ENCODE measurements at regions not wholly inside any gene's neighbourhood (a gene's known extent, or its start where the extent isn't known, plus 50 kb on each side); places are given as distances from the start of the nearest gene placed in this dataset.

DNA sequence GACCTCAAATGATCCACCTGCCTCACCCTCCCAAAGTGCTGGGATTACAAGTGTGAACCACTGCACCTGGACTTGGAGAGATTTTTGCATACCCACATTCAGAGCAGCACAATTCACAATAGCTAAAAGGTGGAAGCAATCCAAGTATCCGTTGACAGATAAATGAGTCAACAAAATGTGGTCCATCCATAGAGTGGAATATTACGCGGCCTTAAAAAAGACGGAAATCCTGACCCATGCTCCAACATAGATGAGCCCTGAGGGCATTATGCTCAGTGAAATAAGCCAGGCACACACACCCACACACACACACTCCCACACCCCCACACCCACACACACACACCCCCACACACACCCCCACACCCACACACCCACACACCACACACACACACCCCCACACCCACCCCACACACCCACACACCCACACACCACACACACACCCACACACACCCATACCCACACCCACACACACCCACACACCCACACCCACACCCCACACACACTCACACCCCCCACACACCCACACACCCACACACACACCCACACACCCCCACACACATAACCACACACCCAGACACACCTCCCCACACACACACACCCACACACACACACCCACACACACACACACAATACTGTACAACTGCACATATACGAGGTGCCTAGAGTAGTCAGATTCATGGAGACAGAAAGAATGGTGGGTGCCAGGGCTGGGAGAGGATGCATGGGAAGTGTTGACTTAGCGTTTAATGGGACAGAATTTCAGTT lies 124.7 kb downstream of the FOXL1 start:
- DNase-seq (ENCODE audit: low read depth, low spot score) = no peak
- WGBS (ENCODE audit: insufficient coverage, insufficient read length) = no CpG with 5 or more reads among the region's 6 CpGs

DNA sequence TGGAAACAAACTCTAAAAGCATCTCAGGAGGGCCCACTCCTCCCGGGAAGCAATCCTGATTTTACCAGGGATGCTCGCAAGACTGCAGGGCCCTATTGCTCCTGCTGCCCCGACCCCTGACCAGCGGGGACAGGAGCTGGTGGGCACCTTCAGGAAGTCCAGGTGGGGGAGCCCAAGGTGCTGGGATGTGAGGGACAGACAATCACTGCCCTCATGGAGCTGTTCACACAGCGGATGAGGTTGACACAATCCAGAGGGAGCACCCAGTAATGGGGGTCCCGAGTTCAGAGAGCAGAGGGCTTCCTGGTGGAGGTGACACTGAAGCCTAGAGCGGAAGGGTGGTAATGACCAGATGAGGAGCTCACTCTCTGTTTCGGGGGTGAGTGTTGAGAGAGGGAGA lies 126.2 kb downstream of the FOXL1 start:
- WGBS (ENCODE audit: insufficient coverage, insufficient read length) = no CpG with 5 or more reads among the region's 8 CpGs
- H3K27me3 ChIP-seq (ENCODE audit: control insufficient read depth, insufficient read depth, low read length) = no peaks in the 10 kb centered on the region
- H3K4me1 ChIP-seq (ENCODE audit: control insufficient read depth, insufficient read depth, low read length) = no peaks in the 10 kb centered on the region

More for the DNA sequence above, 124.7 kb downstream of the FOXL1 start:
- Histone ChIP-seq H3K36me3 (ENCODE audit: control insufficient read depth, insufficient read depth, low read length) (no peaks in the 10 kb centered on the region; the same call in 1 of the 2 replicates), H3K27ac (ENCODE audit: low read length) (no peak overlapping the region), H3K27me3 (ENCODE audit: control insufficient read depth, insufficient read depth, low read length) (no peaks in the 10 kb centered on the region), H3K4me1 (ENCODE audit: control insufficient read depth, insufficient read depth, low read length) (no peaks in the 10 kb centered on the region; the same call in 1 of the 2 replicates), H3K9me3 (ENCODE audit: control insufficient read depth, insufficient read depth, low read length) (no peaks in the 10 kb centered on the region), H3K4me3 (ENCODE audit: low read length) (no peak overlapping the region)

DNA sequence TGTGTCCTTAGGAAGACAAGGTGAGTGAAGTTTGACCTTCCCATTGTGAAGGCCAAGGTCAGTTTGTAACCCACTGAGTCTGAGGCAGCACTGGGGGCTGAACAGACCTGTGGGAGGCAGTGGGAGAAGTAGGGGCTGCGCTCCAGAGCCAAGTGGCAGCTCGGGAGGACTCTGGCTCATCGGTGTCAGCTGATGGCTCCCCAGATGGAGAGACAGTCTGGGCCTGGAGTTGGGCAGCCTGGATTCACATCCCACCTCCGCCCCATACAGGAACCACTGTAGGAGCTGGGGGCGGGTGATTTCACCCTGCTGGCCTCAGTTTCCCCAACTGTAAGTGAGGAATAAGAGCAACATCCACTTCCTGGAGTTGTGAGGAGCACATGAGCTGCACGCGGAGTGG lies 128.4 kb downstream of the FOXL1 start:
- H3K36me3 ChIP-seq (ENCODE audit: control insufficient read depth, insufficient read depth, low read length) = no peaks in the 10 kb centered on the region
- H3K27me3 ChIP-seq (ENCODE audit: control insufficient read depth, insufficient read depth, low read length) = no peaks in the 10 kb centered on the region
- no CpG with 5 or more reads among the region's 7 CpGs for WGBS (ENCODE audit: insufficient coverage, insufficient read length)

More for the DNA sequence above, 126.2 kb downstream of the FOXL1 start:
- DNase-seq (ENCODE audit: low read depth, low spot score) = no peak
- H3K4me3 ChIP-seq (ENCODE audit: low read length) = no peak overlapping the region
- H3K36me3 ChIP-seq (ENCODE audit: control insufficient read depth, insufficient read depth, low read length) = no peaks in the 10 kb centered on the region; the same call in 1 of the 2 replicates
- H3K9me3 ChIP-seq (ENCODE audit: control insufficient read depth, insufficient read depth, low read length) = no peaks in the 10 kb centered on the region
- H3K27ac ChIP-seq (ENCODE audit: low read length) = no peak overlapping the region

DNA sequence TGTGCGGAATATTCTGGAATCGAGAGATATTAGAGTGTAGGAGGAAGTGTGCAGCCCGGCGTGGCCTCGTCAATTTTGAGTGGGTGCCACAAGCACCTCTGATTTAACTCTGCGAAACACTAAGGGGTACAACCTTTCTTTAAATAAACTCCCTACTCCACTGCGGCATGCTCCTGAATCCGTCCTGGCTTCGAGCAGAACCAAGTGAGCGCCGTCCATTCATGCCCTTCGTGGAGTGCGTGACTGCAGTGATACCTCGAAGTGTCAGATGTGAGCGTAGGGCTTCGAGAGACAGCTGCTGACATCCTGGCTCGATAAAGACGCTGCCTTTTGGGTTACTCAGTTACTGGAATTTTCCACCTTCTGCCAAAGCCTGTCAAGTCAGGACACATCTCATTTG lies 128.8 kb downstream of the FOXL1 start:
- no peak overlapping the region for H3K27ac ChIP-seq (ENCODE audit: low read length)
- H3K4me1 ChIP-seq (ENCODE audit: control insufficient read depth, insufficient read depth, low read length) = no peaks in the 10 kb centered on the region
- H3K9me3 ChIP-seq (ENCODE audit: control insufficient read depth, insufficient read depth, low read length) = no peaks in the 10 kb centered on the region
- no peaks in the 10 kb centered on the region for H3K36me3 ChIP-seq (ENCODE audit: control insufficient read depth, insufficient read depth, low read length)
- no peak for DNase-seq (ENCODE audit: low read depth, low spot score)
- H3K27me3 ChIP-seq (ENCODE audit: control insufficient read depth, insufficient read depth, low read length) = no peaks in the 10 kb centered on the region
- no peak overlapping the region for H3K4me3 ChIP-seq (ENCODE audit: low read length)
- WGBS (ENCODE audit: insufficient coverage, insufficient read length) = no CpG with 5 or more reads among the region's 18 CpGs

More for the DNA sequence above, 128.4 kb downstream of the FOXL1 start:
- Histone ChIP-seq H3K4me1 (ENCODE audit: control insufficient read depth, insufficient read depth, low read length) (no peaks in the 10 kb centered on the region), H3K4me3 (ENCODE audit: low read length) (no peak overlapping the region), H3K9me3 (ENCODE audit: control insufficient read depth, insufficient read depth, low read length) (no peaks in the 10 kb centered on the region), H3K27ac (ENCODE audit: low read length) (no peak overlapping the region)
- DNase-seq (ENCODE audit: low read depth, low spot score) = no peak

DNA sequence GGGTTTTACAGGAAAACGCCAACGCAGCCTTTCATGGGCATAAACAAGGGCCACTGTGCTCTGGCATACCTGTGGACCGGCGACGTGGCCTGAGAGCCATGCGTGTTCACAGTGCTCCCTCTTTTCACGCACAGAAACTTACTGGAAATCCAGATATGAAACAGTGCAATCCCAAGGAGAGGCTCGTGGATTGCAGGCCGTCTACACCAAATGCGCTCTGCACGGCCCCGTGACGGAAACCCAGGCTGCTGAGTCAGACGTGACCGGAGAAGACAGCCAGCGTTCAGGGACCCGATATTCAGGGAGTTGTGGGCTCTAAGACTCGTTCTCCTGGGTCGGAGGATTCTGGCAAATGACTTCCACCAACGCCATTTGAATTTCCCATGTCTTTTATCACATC lies 129.2 kb downstream of the FOXL1 start:
- Histone ChIP-seq H3K9me3 (ENCODE audit: control insufficient read depth, insufficient read depth, low read length) (no peaks in the 10 kb centered on the region), H3K27ac (ENCODE audit: low read length) (no peak overlapping the region), H3K36me3 (ENCODE audit: control insufficient read depth, insufficient read depth, low read length) (no peaks in the 10 kb centered on the region), H3K27me3 (ENCODE audit: control insufficient read depth, insufficient read depth, low read length) (no peaks in the 10 kb centered on the region), H3K4me1 (ENCODE audit: control insufficient read depth, insufficient read depth, low read length) (no peaks in the 10 kb centered on the region), H3K4me3 (ENCODE audit: low read length) (no peak overlapping the region)
- DNase-seq (ENCODE audit: low read depth, low spot score) = no peak
- WGBS (ENCODE audit: insufficient coverage, insufficient read length) = no CpG with 5 or more reads among the region's 20 CpGs

DNA sequence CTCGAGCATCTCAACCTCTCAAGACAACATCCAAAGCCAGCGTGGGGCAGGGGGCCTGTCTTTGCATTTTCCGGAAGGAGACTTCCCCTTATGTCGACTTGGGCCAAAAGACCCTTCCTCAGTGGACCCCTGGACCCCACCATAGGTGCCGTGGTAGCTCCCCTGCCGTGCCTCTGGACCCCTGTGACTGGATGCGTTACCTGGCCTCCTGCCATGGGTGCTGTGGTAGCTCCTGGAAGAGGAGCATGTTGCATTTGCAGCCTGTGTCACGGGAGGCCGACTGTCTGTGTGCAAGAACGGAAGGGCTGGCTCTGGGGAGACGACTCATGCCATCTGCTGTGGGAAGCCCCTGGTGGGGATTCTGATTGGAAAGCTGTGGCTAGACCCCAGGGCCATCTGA lies 130.1 kb downstream of the FOXL1 start:
- no peak for DNase-seq (ENCODE audit: low read depth, low spot score)
- no peaks in the 10 kb centered on the region for H3K9me3 ChIP-seq (ENCODE audit: control insufficient read depth, insufficient read depth, low read length)
- H3K4me1 ChIP-seq (ENCODE audit: control insufficient read depth, insufficient read depth, low read length) = no peaks in the 10 kb centered on the region
- no peak overlapping the region for H3K4me3 ChIP-seq (ENCODE audit: low read length)
- WGBS (ENCODE audit: insufficient coverage, insufficient read length) = no CpG with 5 or more reads among the region's 11 CpGs
- no peaks in the 10 kb centered on the region for H3K27me3 ChIP-seq (ENCODE audit: control insufficient read depth, insufficient read depth, low read length)
- H3K36me3 ChIP-seq (ENCODE audit: control insufficient read depth, insufficient read depth, low read length) = no peaks in the 10 kb centered on the region
- no peak overlapping the region for H3K27ac ChIP-seq (ENCODE audit: low read length)

DNA sequence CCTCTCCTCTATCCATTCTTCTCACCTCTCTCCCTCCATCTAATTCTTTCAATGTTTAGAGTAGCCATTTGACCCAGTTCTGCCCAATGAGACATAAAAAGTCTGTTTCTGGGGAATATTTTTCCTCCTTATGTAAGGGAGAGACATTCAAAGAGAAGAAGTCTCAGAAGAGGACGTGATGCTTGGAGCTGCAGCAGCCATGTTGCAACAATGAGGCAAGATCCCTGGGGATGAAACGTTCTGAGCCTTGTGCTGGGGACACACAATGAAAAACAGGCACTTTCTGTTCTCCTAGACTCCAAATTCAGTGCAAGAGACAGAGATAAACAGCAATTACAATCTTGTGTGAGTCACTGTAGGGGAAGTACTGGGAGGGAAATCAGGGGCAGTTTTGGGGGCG lies 130.8 kb downstream of the FOXL1 start:
- DNase-seq (ENCODE audit: low read depth, low spot score) = no peak
- WGBS (ENCODE audit: insufficient coverage, insufficient read length) = no CpG with 5 or more reads among the region's 3 CpGs
- no peaks in the 10 kb centered on the region for H3K9me3 ChIP-seq (ENCODE audit: control insufficient read depth, insufficient read depth, low read length)
- H3K27me3 ChIP-seq (ENCODE audit: control insufficient read depth, insufficient read depth, low read length) = no peaks in the 10 kb centered on the region
- H3K4me3 ChIP-seq (ENCODE audit: low read length) = no peak overlapping the region
- no peak overlapping the region for H3K27ac ChIP-seq (ENCODE audit: low read length)
- no peaks in the 10 kb centered on the region for H3K4me1 ChIP-seq (ENCODE audit: control insufficient read depth, insufficient read depth, low read length)
- no peaks in the 10 kb centered on the region for H3K36me3 ChIP-seq (ENCODE audit: control insufficient read depth, insufficient read depth, low read length)

DNA sequence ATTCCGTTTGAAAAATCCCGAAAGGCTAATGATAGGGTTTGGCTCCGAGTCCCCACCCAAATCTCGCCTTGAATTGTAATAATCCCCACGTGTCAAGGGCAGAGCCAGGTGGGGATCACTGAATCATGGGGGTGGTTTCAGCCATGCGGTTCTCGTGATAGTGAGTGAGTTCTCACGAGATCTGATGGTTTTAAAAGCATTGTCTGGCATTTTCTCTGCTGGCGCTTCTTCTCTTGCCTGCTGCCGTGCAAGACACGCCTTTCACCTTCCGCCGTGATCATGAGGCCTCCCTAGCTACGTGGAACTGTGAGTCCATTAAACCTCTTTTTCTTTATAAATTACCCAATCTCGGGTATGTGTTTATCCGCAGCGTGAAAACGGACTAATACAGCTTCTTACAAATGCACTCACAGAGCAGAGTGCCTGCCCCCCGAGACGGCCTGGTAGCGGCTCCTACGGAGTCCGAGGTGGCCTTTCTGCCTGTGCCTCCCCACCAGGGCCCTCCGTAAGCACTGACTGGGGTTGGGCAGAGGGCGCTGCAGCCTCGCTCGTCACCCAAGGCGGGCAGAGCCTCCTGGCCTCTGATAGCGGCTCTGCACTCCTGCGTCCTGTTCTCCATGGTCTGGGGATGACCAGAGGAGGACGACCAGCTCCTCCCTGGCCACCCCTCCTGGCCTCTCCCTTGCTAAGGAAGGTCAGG lies 131.7 kb downstream of the FOXL1 start:
- no peak for DNase-seq (ENCODE audit: low read depth, low spot score)
- H3K27ac ChIP-seq (ENCODE audit: low read length) = no peak overlapping the region
- H3K27me3 ChIP-seq (ENCODE audit: control insufficient read depth, insufficient read depth, low read length) = no peaks in the 10 kb centered on the region
- H3K36me3 ChIP-seq (ENCODE audit: control insufficient read depth, insufficient read depth, low read length) = no peaks in the 10 kb centered on the region
- H3K4me3 ChIP-seq (ENCODE audit: low read length) = no peak overlapping the region
- H3K9me3 ChIP-seq (ENCODE audit: control insufficient read depth, insufficient read depth, low read length) = no peaks in the 10 kb centered on the region
- no peaks in the 10 kb centered on the region for H3K4me1 ChIP-seq (ENCODE audit: control insufficient read depth, insufficient read depth, low read length)
- WGBS (ENCODE audit: insufficient coverage, insufficient read length) = no CpG with 5 or more reads among the region's 31 CpGs

DNA sequence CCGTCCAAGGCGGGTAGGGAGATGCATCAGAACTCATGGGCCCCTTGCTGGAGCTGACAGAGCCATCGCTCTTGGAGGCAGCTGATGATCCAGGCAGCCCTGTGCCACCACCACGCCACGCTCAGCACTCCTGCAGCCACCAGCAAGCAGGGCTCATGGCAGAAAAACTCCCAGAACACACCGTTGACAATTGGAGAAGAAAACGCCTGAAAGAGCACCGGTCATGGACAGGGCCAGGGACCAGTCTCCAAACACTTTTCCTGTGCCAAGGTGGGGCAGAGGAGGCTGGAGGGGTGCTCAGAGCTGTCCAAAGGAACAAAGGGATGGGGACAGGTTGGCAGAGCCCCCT lies 132.2 kb downstream of the FOXL1 start:
- H3K4me1 ChIP-seq (ENCODE audit: control insufficient read depth, insufficient read depth, low read length) = no peaks in the 10 kb centered on the region
- H3K27me3 ChIP-seq (ENCODE audit: control insufficient read depth, insufficient read depth, low read length) = no peaks in the 10 kb centered on the region
- H3K4me3 ChIP-seq (ENCODE audit: low read length) = no peak overlapping the region
- WGBS (ENCODE audit: insufficient coverage, insufficient read length) = no CpG with 5 or more reads among the region's 8 CpGs
- no peaks in the 10 kb centered on the region for H3K9me3 ChIP-seq (ENCODE audit: control insufficient read depth, insufficient read depth, low read length)
- no peak overlapping the region for H3K27ac ChIP-seq (ENCODE audit: low read length)
- no peaks in the 10 kb centered on the region for H3K36me3 ChIP-seq (ENCODE audit: control insufficient read depth, insufficient read depth, low read length)
- DNase-seq (ENCODE audit: low read depth, low spot score) = no peak

DNA sequence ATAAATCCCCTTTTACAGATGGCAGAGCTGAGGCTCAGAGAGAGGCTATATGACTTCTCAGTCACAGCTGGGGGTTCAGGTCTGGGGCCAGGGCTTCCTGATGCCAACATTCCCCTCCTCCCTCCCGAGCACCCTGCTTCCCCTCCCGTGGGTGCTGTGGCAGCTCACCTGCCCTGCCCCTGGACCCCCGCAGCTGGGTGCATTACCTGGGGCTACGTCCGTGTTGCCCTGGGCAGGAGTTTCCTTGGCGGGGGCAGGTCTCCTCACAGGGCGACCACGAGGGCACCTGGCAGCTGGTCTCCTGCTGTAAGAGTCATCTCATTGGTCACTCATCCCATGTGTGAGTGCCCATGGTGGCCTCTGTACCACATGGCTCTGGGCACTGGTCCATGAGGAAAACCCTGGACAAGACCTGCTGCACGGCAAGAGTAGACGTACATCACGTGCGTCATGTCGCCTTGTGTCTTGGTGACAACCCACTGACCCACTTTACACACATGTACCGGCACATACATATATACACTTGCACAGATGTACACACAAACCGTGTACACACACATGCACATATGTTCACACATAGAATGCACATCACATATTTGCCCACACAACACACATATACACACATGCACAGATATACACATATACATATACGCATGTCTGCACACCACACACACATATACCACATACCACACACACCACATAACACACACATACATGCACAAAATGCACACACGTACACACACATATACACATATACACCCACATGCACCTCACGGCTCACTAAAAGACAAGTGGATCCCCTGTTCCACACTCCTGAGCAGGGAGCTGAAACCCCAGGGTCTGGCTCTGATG lies 134.0 kb downstream of the FOXL1 start:
- Histone ChIP-seq H3K4me3 (ENCODE audit: low read length) (no peak overlapping the region), H3K27me3 (ENCODE audit: control insufficient read depth, insufficient read depth, low read length) (no peaks in the 10 kb centered on the region), H3K36me3 (ENCODE audit: control insufficient read depth, insufficient read depth, low read length) (no peaks in the 10 kb centered on the region), H3K4me1 (ENCODE audit: control insufficient read depth, insufficient read depth, low read length) (no peaks in the 10 kb centered on the region), H3K9me3 (ENCODE audit: control insufficient read depth, insufficient read depth, low read length) (no peaks in the 10 kb centered on the region), H3K27ac (ENCODE audit: low read length) (no peak overlapping the region)
- DNase-seq (ENCODE audit: low read depth, low spot score) = no peak
- no CpG with 5 or more reads among the region's 18 CpGs for WGBS (ENCODE audit: insufficient coverage, insufficient read length)

All from iPS DF 6.9 (cell line).